ENCODE measurements at regions not wholly inside any gene's neighbourhood (a gene's known extent, or its start where the extent isn't known, plus 50 kb on each side); places are given as distances from the start of the nearest gene placed in this dataset.

DNA sequence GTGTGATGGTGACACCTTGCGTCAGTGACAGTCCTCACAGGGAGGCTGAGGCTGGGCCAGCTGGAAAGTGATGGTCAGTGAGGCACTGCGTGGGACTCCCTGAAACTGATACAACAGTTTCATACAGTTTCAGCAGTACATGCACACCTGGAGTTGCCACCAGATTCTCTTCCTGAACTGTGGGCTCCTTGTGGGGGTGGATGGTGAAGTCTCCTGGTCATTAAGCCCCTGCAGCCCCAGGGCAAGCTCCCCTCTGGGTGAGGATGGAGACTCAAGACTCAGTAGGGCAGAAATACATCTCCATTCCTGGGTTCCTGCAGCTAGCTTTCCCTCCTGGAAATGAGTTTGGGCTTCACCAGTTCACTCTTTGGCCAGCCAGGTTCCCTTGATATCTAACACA is 392.7 kb downstream of the UQCRFS1 start:
- no peak overlapping the region for H3K4me3 ChIP-seq (ENCODE audit: low read depth, low read length)
- TF ChIP-seq, protein P1, sequence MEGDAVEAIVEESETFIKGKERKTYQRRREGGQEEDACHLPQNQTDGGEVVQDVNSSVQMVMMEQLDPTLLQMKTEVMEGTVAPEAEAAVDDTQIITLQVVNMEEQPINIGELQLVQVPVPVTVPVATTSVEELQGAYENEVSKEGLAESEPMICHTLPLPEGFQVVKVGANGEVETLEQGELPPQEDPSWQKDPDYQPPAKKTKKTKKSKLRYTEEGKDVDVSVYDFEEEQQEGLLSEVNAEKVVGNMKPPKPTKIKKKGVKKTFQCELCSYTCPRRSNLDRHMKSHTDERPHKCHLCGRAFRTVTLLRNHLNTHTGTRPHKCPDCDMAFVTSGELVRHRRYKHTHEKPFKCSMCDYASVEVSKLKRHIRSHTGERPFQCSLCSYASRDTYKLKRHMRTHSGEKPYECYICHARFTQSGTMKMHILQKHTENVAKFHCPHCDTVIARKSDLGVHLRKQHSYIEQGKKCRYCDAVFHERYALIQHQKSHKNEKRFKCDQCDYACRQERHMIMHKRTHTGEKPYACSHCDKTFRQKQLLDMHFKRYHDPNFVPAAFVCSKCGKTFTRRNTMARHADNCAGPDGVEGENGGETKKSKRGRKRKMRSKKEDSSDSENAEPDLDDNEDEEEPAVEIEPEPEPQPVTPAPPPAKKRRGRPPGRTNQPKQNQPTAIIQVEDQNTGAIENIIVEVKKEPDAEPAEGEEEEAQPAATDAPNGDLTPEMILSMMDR (IDR thresholded peaks at IDR 0.05; ENCODE audit: low read depth, low read length, missing control alignments) = no peak
- DNase-seq (ENCODE audit: low read depth) = no peak

DNA sequence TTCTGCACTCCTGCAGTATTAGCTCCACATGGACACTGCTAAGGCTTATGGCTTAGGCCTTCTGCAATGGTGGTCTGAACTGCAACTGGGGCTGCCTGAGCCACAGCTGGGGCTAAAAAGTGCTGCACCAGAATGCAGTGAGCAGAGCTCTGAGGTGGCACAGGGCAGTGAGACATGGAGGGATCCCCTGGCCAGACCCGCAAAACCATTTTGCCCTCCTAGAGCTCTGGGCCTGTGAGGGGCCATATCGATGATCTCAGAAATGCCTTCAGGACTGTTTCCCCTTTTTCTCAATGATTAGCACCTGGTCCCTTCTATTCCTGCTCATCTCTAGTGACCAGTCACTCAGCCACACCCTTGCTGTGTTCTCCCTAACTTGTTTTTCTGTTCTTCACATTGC is 397.7 kb downstream of the UQCRFS1 start:
- DNase-seq (ENCODE audit: low read depth) = no peak
- no peak overlapping the region for H3K4me3 ChIP-seq (ENCODE audit: low read depth, low read length)
- TF ChIP-seq, protein P1 (IDR thresholded peaks at IDR 0.05; ENCODE audit: low read depth, low read length, missing control alignments) = no peak

DNA sequence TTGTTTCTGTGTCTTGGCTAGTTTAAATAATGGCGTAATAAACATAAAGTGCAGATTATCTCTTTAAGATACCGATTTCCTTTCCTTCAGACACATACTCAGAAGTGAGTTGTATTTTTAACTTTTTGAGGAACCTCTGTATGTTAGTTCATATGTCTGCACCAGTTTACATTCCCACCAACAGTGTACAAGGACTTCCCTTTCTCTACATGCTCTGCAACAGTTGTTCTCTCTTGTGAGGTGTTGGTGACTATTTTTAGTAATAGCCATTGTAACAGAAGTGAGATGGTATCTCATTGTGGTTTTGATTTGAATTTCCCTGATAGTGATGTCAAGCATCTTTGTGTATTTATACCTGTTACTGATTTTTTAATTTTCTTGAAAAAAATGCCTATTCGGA is 418.6 kb downstream of the UQCRFS1 start:
- TF ChIP-seq, protein P1 (IDR thresholded peaks at IDR 0.05; ENCODE audit: low read depth, low read length, missing control alignments) = no peak
- DNase-seq (ENCODE audit: low read depth) = no peak
- no peak overlapping the region for H3K4me3 ChIP-seq (ENCODE audit: low read depth, low read length)

DNA sequence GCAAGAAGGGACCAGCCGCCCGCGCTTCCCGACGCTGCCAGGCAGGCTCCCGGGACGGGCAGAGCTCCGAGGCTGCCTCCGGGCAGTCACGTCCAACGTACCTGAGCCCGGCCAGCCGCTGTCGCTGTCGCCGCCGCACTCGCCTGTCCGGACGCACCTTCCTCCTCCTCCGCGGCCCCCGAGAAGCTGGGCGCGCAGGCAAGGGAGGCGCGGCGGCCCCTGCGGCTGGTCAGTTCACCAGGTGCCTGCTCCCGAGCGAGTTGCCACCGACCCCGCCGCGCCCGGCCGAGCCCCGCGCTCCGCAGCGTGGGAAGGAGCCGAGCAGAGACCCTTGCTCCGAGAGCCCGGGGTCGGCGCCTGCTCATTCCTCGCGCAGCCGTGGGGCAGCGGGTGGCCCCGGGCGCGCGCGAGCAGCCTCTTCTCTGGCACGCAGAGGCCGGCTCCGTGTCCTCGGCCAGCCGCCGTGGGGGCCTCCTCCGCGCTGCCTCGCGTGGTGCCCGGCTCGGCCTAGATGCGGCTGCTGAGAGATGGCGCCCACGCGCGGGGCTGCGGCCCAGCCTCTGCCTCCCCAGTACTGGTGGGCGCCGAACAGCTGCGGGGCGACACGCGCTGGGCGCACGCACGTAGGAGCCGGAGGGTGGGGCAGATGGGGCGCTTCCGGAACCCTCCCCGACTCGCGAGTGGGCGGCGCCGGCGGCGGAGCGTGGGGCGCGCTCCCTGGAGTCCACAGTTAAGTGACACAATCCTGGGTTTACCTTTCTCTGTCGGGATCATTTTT is 419.4 kb downstream of the UQCRFS1 start:
- H3K4me3 ChIP-seq (ENCODE audit: low read depth, low read length) = no peak overlapping the region
- TF ChIP-seq, protein P1 (IDR thresholded peaks at IDR 0.05; ENCODE audit: low read depth, low read length, missing control alignments) = no peak
- DNase-seq (ENCODE audit: low read depth) = no peak

DNA sequence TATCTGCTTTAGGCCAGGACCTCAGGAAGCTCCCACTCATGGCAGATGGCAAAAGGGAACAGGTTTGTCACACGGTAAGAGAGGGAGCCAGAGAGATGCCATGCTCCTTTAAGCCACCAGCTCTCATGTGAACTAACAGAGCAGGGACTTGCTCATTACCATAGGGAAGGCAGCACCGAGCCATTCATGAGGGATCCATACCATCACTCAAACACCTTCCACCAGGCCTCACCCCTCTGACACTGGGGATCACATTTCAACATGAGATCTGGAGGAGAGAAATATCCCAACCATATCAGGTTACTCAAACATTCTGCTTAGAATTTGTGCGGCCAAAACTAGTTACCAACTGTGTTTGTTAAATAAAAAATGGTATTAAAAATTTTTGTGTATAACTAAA is 427.0 kb downstream of the UQCRFS1 start:
- TF ChIP-seq, protein P1 (IDR thresholded peaks at IDR 0.05; ENCODE audit: low read depth, low read length, missing control alignments) = no peak
- no peak for DNase-seq (ENCODE audit: low read depth)
- H3K4me3 ChIP-seq (ENCODE audit: low read depth, low read length) = no peak overlapping the region

DNA sequence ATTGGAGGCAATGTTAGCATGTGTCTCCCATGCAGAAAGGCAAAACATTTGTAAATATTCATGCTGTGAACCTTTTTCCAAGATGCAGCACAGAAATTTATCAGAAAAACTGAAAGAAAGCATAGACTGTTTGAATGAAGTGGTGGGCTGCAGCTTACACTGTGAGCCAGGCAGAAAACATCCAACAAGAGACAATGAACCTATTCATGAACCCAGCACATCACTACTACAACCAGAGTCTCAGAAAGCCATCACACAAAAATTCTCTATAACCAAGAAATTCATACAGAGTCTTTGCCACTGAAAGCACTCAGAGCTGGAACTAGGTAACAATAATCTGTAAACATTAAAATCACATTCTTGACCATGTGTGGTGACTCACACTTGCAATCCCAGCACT is 448.9 kb downstream of the UQCRFS1 start:
- TF ChIP-seq, protein P1 (IDR thresholded peaks at IDR 0.05; ENCODE audit: low read depth, low read length, missing control alignments) = no peak
- DNase-seq (ENCODE audit: low read depth) = no peak
- H3K4me3 ChIP-seq (ENCODE audit: low read depth, low read length) = no peak overlapping the region

DNA sequence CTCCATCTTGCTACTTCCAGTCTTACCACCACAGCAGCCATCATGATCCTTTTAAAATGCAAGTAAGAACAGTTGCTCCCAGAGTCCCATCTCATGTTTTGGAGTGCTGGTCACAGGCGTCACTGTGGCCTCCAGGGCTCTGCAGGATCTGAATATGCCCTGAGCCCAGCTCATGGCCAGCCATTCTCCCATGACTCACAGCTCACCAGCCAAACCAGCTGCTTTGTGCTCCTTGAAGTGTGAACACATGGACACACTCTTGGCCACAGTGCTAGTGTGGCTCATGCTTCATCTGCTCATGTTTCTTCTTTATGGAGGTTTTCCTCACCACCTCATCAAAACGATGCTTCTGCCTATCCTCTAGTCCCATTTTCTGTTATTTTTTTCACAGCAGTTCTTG is 466.5 kb downstream of the UQCRFS1 start:
- no peak for DNase-seq (ENCODE audit: low read depth)
- TF ChIP-seq, protein P1 (IDR thresholded peaks at IDR 0.05; ENCODE audit: low read depth, low read length, missing control alignments) = no peak
- H3K4me3 ChIP-seq (ENCODE audit: low read depth, low read length) = no peak overlapping the region
